SK-N-MC (cell line): ENCODE measurements at regions not wholly inside any gene's neighbourhood (a gene's known extent, or its start where the extent isn't known, plus 50 kb on each side); places are given as distances from the start of the nearest gene placed in this dataset.

Source experiments
- FOXP2 ChIP-seq: optimal IDR thresholded peaks from 2 replicates; pipeline ENCODE3; 2011; ENCODE audit warnings: mild to moderate bottlenecking, moderate library complexity; ENCODE audit not compliant: insufficient read depth; ENCODE audit errors: extremely low read length, control extremely low read depth
- POLR2AphosphoS5 ChIP-seq: IDR thresholded peaks from 2 replicates; pipeline ENCODE4 v1.6.1; 2012; ENCODE audit warnings: mild to moderate bottlenecking, low read depth, low read length, borderline replicate concordance

DNA sequence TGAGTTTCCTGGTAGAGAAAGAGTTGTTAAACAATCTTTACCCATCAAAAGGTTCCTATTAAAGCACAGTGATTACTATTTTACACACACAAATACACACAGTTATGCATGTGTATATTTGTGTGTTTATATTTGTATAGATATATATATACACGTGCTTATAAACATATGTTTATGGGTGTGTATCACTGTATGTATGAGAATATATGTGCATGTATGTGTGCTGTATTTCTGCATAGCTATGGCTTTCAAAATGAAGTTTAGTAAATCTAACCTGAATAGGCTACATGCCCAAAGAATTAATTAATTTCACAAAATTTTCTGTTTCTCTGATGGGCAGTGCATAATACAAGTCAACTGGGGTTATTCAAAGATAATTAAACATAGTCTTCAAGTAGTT, 723.1 kb upstream of the KIRREL3 start:
- no peak for TF ChIP-seq FOXP2
- TF ChIP-seq POLR2AphosphoS5: no peak
